ENCODE measurements at regions not wholly inside any gene's neighbourhood (a gene's known extent, or its start where the extent isn't known, plus 50 kb on each side); places are given as distances from the start of the nearest gene placed in this dataset.
A peak's percentile ranks its signal among the peaks of the same experiment; 100 is the strongest.

- DNase-seq, result no peak
These were observed 215.3 kb upstream of the SETBP1 start for GRCh38 chr18:44465381-44465841.

- DNase-seq, result peak in 1 of 2 donors; percentile 3
These were observed 213.7 kb upstream of the SETBP1 start for GRCh38 chr18:44466997-44467396.

- no peak for DNase-seq
These were observed 213.0 kb upstream of the SETBP1 start for GRCh38 chr18:44467718-44468117.

- DNase-seq, result no peak
These were observed 207.2 kb upstream of the SETBP1 start for GRCh38 chr18:44473394-44474066.

GRCh38 chr18:44474067-44474411 is 206.6 kb upstream of the SETBP1 start:
- no peak for DNase-seq

GRCh38 chr18:44474591-44474990 is 206.1 kb upstream of the SETBP1 start:
- DNase-seq, result no peak

GRCh38 chr18:44482761-44483160 is 197.9 kb upstream of the SETBP1 start:
- DNase-seq, result no peak

GRCh38 chr18:44495151-44495550 is 185.5 kb upstream of the SETBP1 start:
- DNase-seq, result no peak

- DNase-seq, result no peak
These were observed 183.4 kb upstream of the SETBP1 start for GRCh38 chr18:44497311-44497710.

GRCh38 chr18:44497757-44498490 is 182.8 kb upstream of the SETBP1 start:
- no peak for DNase-seq

- no peak for DNase-seq
These were observed 179.7 kb upstream of the SETBP1 start for GRCh38 chr18:44500808-44501610.

- DNase-seq, result no peak
These were observed 178.5 kb upstream of the SETBP1 start for GRCh38 chr18:44502221-44502620.

- DNase-seq, result peak; percentile 37 to 53
These were observed 177.9 kb upstream of the SETBP1 start for GRCh38 chr18:44502790-44503189.

GRCh38 chr18:44503854-44504253 is 176.8 kb upstream of the SETBP1 start:
- no peak for DNase-seq

- peak; percentile 90 to 93 for DNase-seq
These were observed 172.9 kb upstream of the SETBP1 start for GRCh38 chr18:44507729-44508325.

- peak; percentile 37 to 59 for DNase-seq
These were observed 172.2 kb upstream of the SETBP1 start for GRCh38 chr18:44508474-44508873.

GRCh38 chr18:44509048-44509447 is 171.6 kb upstream of the SETBP1 start:
- DNase-seq, result no peak

- DNase-seq, result peak; percentile 33 to 39
These were observed 170.3 kb upstream of the SETBP1 start for GRCh38 chr18:44510390-44510789.

GRCh38 chr18:44513233-44513632 is 167.5 kb upstream of the SETBP1 start:
- no peak for DNase-seq

GRCh38 chr18:44514106-44514505 is 166.6 kb upstream of the SETBP1 start:
- DNase-seq, result no peak

- no peak for DNase-seq
These were observed 165.9 kb upstream of the SETBP1 start for GRCh38 chr18:44514766-44515165.

- no peak for DNase-seq
These were observed 164.2 kb upstream of the SETBP1 start for GRCh38 chr18:44516450-44516849.

- DNase-seq, result no peak
These were observed 163.6 kb upstream of the SETBP1 start for GRCh38 chr18:44517136-44517535.

All from inflammatory macrophage (primary cell).